Liver (tissue), 8 donors: ENCODE measurements at regions not wholly inside any gene's neighbourhood (a gene's known extent, or its start where the extent isn't known, plus 50 kb on each side); places are given as distances from the start of the nearest gene placed in this dataset.

Experiments
- DNase-seq: peaks from one replicate; pipeline ENCODE4 v3.0.0-alpha.2; 2017; ENCODE audit warnings: low spot score
- H3K27ac ChIP-seq, 2 donors: one replicate each; pipeline ENCODE4 v1.7.0; 2013; ENCODE audit warnings: inconsistent platforms in 2 of 2, low read length in 2 of 2, control low read depth in 1 of 2, low read depth in 1 of 2, mild to moderate bottlenecking in 1 of 2
- H3K27me3 ChIP-seq, 4 donors: one replicate each; pipeline versions ENCODE4 v1.6.1 to v1.7.0; 2013; ENCODE audit warnings: low read length in 3 of 4, inconsistent platforms in 1 of 4, mild to moderate bottlenecking in 1 of 4, moderate library complexity in 1 of 4; ENCODE audit not compliant: control insufficient read depth in 4 of 4, insufficient read depth in 4 of 4
- H3K36me3 ChIP-seq, 4 donors: one replicate each; pipeline versions ENCODE4 v1.6.1 to v1.7.0; 2013; ENCODE audit warnings: low read length in 3 of 4, mild to moderate bottlenecking in 3 of 4, low read depth in 1 of 4, moderate library complexity in 1 of 4; ENCODE audit not compliant: control insufficient read depth in 4 of 4, insufficient read depth in 3 of 4
- H3K4me1 ChIP-seq, 4 donors: one replicate each; pipeline versions ENCODE4 v1.6.1 to v1.7.0; 2013; ENCODE audit warnings: low read length in 3 of 4, mild to moderate bottlenecking in 3 of 4, moderate library complexity in 1 of 4; ENCODE audit not compliant: control insufficient read depth in 4 of 4, insufficient read depth in 4 of 4
- H3K4me3 ChIP-seq, 3 donors: one replicate each; pipeline versions ENCODE4 v1.6.1 to v1.7.0; 2013; ENCODE audit warnings: low read length in 3 of 3, control low read depth in 1 of 3, low read depth in 1 of 3, mild to moderate bottlenecking in 1 of 3
- H3K9ac ChIP-seq, 2 donors: one replicate each; pipeline ENCODE4 v1.7.0; 2013; ENCODE audit warnings: low read length in 2 of 2, mild to moderate bottlenecking in 2 of 2, moderate library complexity in 2 of 2, control low read depth in 1 of 2, low read depth in 1 of 2
- H3K9me3 ChIP-seq, 4 donors: one replicate each; pipeline versions ENCODE4 v1.6.1 to v1.7.0; 2013; ENCODE audit warnings: low read length in 3 of 4; ENCODE audit not compliant: control insufficient read depth in 4 of 4
- ATF3 ChIP-seq: IDR thresholded peaks from 2 replicates; pipeline ENCODE4 v1.6.1; 2016; ENCODE audit warnings: antibody characterized with exemption
- EGR1 ChIP-seq, 2 donors: IDR thresholded peaks; 2 replicates each; pipeline ENCODE4 v1.6.1; 2016 to 2018; ENCODE audit warnings: antibody characterized with exemption in 2 of 2, low read depth in 2 of 2
- FOXA1 ChIP-seq: IDR thresholded peaks from 2 replicates; pipeline ENCODE4 v1.6.1; 2016; ENCODE audit warnings: antibody characterized with exemption
- FOXA2 ChIP-seq: IDR thresholded peaks from 2 replicates; pipeline ENCODE4 v1.6.1; 2016; ENCODE audit warnings: antibody characterized with exemption
- GABPA ChIP-seq, 2 donors: IDR thresholded peaks in 1 of 2; conservative IDR thresholded peaks in 1 of 2; 2 replicates each; pipeline ENCODE4 v1.6.1; 2016; ENCODE audit warnings: antibody characterized with exemption in 2 of 2, mild to moderate bottlenecking in 1 of 2, moderate library complexity in 1 of 2
- HNF4A ChIP-seq, 2 donors: conservative IDR thresholded peaks; 2 replicates each; pipeline ENCODE4 v1.6.1; 2016; ENCODE audit warnings: antibody characterized with exemption in 2 of 2, mild to moderate bottlenecking in 2 of 2
- HNF4G ChIP-seq: IDR thresholded peaks from 2 replicates; pipeline ENCODE4 v1.6.1; 2016; ENCODE audit warnings: antibody characterized with exemption
- JUND ChIP-seq, 2 donors: IDR thresholded peaks; 2 replicates each; pipeline ENCODE4 v1.6.1; 2016; ENCODE audit warnings: antibody characterized with exemption in 2 of 2
- MAX ChIP-seq: IDR thresholded peaks from 2 replicates; pipeline ENCODE4 v1.6.1; 2016; ENCODE audit warnings: antibody characterized with exemption
- NR2F2 ChIP-seq: IDR thresholded peaks from 2 replicates; pipeline ENCODE4 v1.6.1; 2016; ENCODE audit warnings: antibody characterized with exemption
- RAD21 ChIP-seq, 2 donors: IDR thresholded peaks; 2 replicates each; pipeline ENCODE4 v1.6.1; 2016; ENCODE audit warnings: antibody characterized with exemption in 2 of 2, mild to moderate bottlenecking in 2 of 2
- REST ChIP-seq: IDR thresholded peaks from 2 replicates; pipeline ENCODE4 v1.6.1; 2016; ENCODE audit warnings: antibody characterized with exemption, mild to moderate bottlenecking
- RXRA ChIP-seq, 2 donors: IDR thresholded peaks; 2 replicates each; pipeline ENCODE4 v1.6.1; 2017 to 2018; ENCODE audit warnings: antibody characterized with exemption in 2 of 2, mild to moderate bottlenecking in 1 of 2
- SP1 ChIP-seq: IDR thresholded peaks from 2 replicates; pipeline ENCODE4 v1.6.1; 2018; ENCODE audit warnings: antibody characterized with exemption, mild to moderate bottlenecking
- TAF1 ChIP-seq: conservative IDR thresholded peaks from 2 replicates; pipeline ENCODE4 v1.6.1; 2016; ENCODE audit warnings: antibody characterized with exemption, mild to moderate bottlenecking
- YY1 ChIP-seq: IDR thresholded peaks from 2 replicates; pipeline ENCODE4 v1.6.1; 2016; ENCODE audit warnings: antibody characterized with exemption, mild to moderate bottlenecking
- ZBTB33 ChIP-seq: IDR thresholded peaks from 2 replicates; pipeline ENCODE4 v1.6.1; 2016; ENCODE audit warnings: antibody characterized with exemption
- WGBS: extraction: QIAGEN DNeasy Blood & Tissue Kit; methylation state at CpG from one replicate; pipeline ENCODE4 v1.1.7; 2013; 5-methylcytosine and 5-hydroxymethylcytosine counted together
- TF ChIP-seq, protein P1 (sequence below): fragments of 150-350 bp; IDR thresholded peaks from 2 replicates; pipeline ENCODE4 v1.5.1; 2017; ENCODE audit warnings: improper control_type of control experiment, low read depth, low read length; ENCODE audit not compliant: missing input control
- donor health status: healthy.
- donor health status: healthy.
- donor health status: healthy.
- donor health status: healthy.
- donor health status: healthy.

DNA sequence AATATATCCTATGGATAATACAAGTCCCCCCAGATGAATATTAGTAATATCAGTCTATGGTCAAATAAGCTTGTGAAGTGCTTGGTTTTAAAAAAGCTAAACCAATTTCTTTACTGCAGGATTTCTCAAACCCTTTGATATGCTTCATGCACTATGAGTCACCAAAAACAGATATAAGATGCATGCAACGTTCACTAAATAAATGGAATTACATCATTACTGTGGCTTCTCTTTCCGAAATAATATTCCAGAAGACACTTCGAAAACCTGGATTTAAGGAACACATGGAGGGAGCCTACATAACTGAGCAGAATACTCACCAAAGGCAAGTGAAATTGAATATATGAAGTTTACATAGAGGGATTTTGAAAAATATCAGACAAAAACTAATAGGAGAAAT lies 126.3 kb upstream of the ABI3BP start:
- Histone ChIP-seq H3K27ac (no peak overlapping the region), H3K27me3 (peaks cover 0 to 4% (median 0%) of the 10 kb centered on the region in 4 donors), H3K9me3 (no peaks in the 10 kb centered on the region), H3K4me1 (no peaks in the 10 kb centered on the region), H3K4me3 (no peak overlapping the region), H3K9ac (no peak overlapping the region), H3K36me3 (no peaks in the 10 kb centered on the region)
- no peak for DNase-seq
- WGBS: 66% methylated on average over 3 of the region's 3 CpGs
- TF ChIP-seq HNF4G (no peak), RXRA (IDR thresholded peaks at IDR 0.05) (no peak), JUND (IDR thresholded peaks at IDR 0.05) (no peak), SP1 (no peak), YY1 (no peak), REST (no peak), MAX (no peak), TAF1 (no peak), ZBTB33 (no peak), FOXA2 (no peak), RAD21 (IDR thresholded peaks at IDR 0.05) (no peak), EGR1 (IDR thresholded peaks at IDR 0.05; ENCODE audit: low read depth in 2 of 2) (no peak), GABPA (IDR thresholded peaks at IDR 0.05 in 1 of 2, conservative IDR thresholded peaks at IDR 0.05 in 1 of 2) (no peak), FOXA1 (no peak), HNF4A (conservative IDR thresholded peaks at IDR 0.05) (no peak), ATF3 (no peak), NR2F2 (no peak)
- TF ChIP-seq, protein P1, sequence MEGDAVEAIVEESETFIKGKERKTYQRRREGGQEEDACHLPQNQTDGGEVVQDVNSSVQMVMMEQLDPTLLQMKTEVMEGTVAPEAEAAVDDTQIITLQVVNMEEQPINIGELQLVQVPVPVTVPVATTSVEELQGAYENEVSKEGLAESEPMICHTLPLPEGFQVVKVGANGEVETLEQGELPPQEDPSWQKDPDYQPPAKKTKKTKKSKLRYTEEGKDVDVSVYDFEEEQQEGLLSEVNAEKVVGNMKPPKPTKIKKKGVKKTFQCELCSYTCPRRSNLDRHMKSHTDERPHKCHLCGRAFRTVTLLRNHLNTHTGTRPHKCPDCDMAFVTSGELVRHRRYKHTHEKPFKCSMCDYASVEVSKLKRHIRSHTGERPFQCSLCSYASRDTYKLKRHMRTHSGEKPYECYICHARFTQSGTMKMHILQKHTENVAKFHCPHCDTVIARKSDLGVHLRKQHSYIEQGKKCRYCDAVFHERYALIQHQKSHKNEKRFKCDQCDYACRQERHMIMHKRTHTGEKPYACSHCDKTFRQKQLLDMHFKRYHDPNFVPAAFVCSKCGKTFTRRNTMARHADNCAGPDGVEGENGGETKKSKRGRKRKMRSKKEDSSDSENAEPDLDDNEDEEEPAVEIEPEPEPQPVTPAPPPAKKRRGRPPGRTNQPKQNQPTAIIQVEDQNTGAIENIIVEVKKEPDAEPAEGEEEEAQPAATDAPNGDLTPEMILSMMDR: no peak
